ENCODE measurements at regions not wholly inside any gene's neighbourhood (a gene's known extent, or its start where the extent isn't known, plus 50 kb on each side); places are given as distances from the start of the nearest gene placed in this dataset.

DNA sequence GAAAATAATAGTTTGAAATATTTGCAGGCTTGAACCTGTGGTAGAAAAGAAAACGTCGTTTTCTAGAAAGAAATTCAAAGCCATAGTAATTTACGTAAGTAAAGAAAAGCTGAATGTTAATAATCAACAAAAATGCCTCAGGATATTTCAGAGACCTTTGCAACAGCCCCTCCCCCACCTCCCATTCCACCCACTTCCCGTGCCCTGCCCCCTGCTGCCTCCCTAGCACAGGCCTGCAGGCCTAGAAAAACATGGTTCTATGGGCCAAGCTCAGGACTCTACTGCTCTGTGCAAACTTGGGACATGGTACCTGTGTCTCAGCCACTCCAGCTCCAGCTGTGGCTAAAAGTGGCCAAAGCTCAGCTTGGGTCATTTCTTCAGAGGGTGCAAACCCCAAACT lies 223.4 kb upstream of the RBMY1B start:
- ChIA-PET POLR2A (no interaction called here), CTCF (interaction anchor here (0.8 kb wide), 1 partner anchor 13 kb away, joined by 4 read pairs; no protein-coding TSS in a partner anchor)
- no peak overlapping the region for H3K4me3 Mint-ChIP-seq
- DNase-seq: no peak
- intact Hi-C loops (cut with DNase I, micrococcal nuclease): no loop called here
- no peaks in the 10 kb centered on the region for H3K27me3 Mint-ChIP-seq
- no peaks in the 10 kb centered on the region for H3K36me3 Mint-ChIP-seq (ENCODE audit: low read depth)
- H3K4me1 Mint-ChIP-seq: no peaks in the 10 kb centered on the region
- H3K9me3 Mint-ChIP-seq (ENCODE audit: low read depth): no peaks in the 10 kb centered on the region
- H3K27ac Mint-ChIP-seq: no peak overlapping the region
- ATAC-seq: no peak

DNA sequence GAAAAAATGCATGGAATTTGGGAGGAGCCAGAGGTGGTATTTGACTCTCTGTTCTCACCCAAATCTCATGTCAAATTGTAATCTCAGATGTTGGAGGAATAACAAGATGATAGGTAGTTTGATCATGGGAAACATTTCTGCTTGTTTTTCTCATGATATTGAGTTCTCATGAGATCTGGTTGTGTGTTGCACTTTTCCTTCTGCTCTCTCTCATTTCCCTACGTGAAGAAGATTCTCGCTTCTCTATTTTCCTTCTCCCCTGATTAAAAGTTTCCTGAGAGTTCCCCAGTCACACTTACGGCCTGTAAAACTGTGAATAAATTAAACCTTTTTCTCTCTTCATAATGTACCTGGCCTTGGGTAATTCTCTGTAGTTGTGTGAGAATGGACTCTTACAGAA lies 222.2 kb upstream of the RBMY1B start:
- intact Hi-C loops (cut with DNase I, micrococcal nuclease): no loop called here
- no peaks in the 10 kb centered on the region for H3K9me3 Mint-ChIP-seq (ENCODE audit: low read depth)
- H3K4me3 Mint-ChIP-seq: no peak overlapping the region
- no peaks in the 10 kb centered on the region for H3K4me1 Mint-ChIP-seq
- no peaks in the 10 kb centered on the region for H3K36me3 Mint-ChIP-seq (ENCODE audit: low read depth)
- H3K27me3 Mint-ChIP-seq: no peaks in the 10 kb centered on the region
- DNase-seq (no peak), ATAC-seq (no peak)
- H3K27ac Mint-ChIP-seq: no peak overlapping the region
- POLR2A ChIA-PET: no interaction called here
- CTCF ChIA-PET: no interaction called here

DNA sequence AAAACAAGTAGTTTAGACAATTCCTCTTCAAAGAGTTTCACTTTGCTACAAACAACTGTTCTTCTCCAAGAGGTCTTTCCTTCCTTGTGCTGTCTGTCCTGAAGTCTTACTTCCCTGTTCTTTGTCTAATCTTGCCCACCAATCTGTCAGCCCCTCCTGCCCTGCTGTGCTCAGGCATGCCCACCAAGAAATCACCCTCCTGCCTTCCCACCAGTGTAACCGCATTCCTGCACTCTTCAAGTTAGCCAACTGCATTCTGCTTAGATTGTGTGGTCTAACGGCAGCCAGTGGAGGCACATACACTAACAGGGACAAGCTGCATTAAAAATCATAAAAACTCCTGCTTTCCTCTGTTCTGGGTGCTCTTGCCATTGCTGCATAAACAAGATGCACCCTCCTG lies 215.9 kb upstream of the RBMY1B start:
- CTCF ChIA-PET: no interaction called here
- no peak overlapping the region for H3K27ac Mint-ChIP-seq
- no peak overlapping the region for H3K4me3 Mint-ChIP-seq
- H3K4me1 Mint-ChIP-seq: no peaks in the 10 kb centered on the region
- ATAC-seq: no peak
- intact Hi-C loops (cut with DNase I, micrococcal nuclease): no loop called here
- H3K9me3 Mint-ChIP-seq (ENCODE audit: low read depth): peaks cover 2% of the 10 kb centered on the region
- peaks cover 2% of the 10 kb centered on the region for H3K27me3 Mint-ChIP-seq
- no peaks in the 10 kb centered on the region for H3K36me3 Mint-ChIP-seq (ENCODE audit: low read depth)
- DNase-seq: no peak
- POLR2A ChIA-PET: no interaction called here

- H3K4me3 Mint-ChIP-seq: no peak overlapping the region
- H3K36me3 Mint-ChIP-seq (ENCODE audit: low read depth): no peaks in the 10 kb centered on the region
- no peaks in the 10 kb centered on the region for H3K9me3 Mint-ChIP-seq (ENCODE audit: low read depth)
- ChIA-PET CTCF (no interaction called here), POLR2A (no interaction called here)
- no peaks in the 10 kb centered on the region for H3K27me3 Mint-ChIP-seq
- ATAC-seq (no peak), DNase-seq (no peak)
- H3K27ac Mint-ChIP-seq: no peak overlapping the region
- no peaks in the 10 kb centered on the region for H3K4me1 Mint-ChIP-seq
- intact Hi-C loops (cut with DNase I, micrococcal nuclease): loop anchor here in 1 of 2 experiments (10.0 kb wide), 1 partner anchor 63 kb away; no protein-coding TSS in a partner anchor
Observed at GRCh38 chrY:21302278-21302677, 208.9 kb upstream of the RBMY1B start.

- no peak overlapping the region for H3K4me3 Mint-ChIP-seq
- H3K27me3 Mint-ChIP-seq: no peaks in the 10 kb centered on the region
- DNase-seq: no peak
- ChIA-PET POLR2A (no interaction called here), CTCF (no interaction called here)
- H3K36me3 Mint-ChIP-seq (ENCODE audit: low read depth): no peaks in the 10 kb centered on the region
- no peak for ATAC-seq
- no peaks in the 10 kb centered on the region for H3K4me1 Mint-ChIP-seq
- intact Hi-C loops (cut with DNase I, micrococcal nuclease): no loop called here
- no peak overlapping the region for H3K27ac Mint-ChIP-seq
- no peaks in the 10 kb centered on the region for H3K9me3 Mint-ChIP-seq (ENCODE audit: low read depth)
Observed at GRCh38 chrY:21315366-21315765, 195.8 kb upstream of the RBMY1B start.

Data from activated CD4-positive, alpha-beta T cell treated with anti-CD3 and anti-CD28 coated beads for 36 hours (primary cell).